ENCODE measurements at regions not wholly inside any gene's neighbourhood (a gene's known extent, or its start where the extent isn't known, plus 50 kb on each side); places are given as distances from the start of the nearest gene placed in this dataset.
"Not testable (repeated sequence)": the region's sequence is repeated elsewhere in the genome, so short reads cannot be mapped to it uniquely, and the experiment has no call there.

DNA sequence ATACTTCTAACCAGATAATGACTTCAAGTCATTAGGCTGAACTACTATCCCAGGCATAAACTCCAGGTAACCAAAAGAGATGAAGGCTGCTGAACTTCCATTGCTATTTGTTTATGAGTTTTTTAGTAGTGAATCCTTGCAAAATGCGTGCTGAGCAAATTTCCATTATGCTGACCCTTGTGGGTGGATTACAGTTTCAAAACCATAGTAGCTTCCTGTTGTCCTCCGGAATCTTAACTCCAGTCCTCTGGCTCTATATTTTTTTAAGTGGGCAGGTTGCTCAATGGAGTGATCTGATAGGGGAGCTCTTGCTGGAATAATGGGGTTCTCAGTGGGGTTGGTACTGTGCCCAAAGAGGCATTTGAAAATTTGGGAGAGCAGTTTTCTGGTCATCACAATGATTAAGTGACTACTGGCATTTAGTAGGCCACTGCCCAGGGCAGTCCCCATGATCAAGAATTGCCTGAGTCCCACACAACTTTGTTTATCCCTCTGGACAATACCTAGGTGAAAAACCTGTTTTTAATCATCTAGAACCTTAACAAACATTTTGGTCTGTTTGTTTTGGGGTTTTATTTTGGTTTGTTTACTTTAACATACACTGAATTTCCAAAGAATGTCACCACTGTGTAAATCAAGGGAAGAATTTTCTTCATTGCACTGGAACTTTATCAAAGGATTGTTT lies 302.3 kb upstream of the GATB start:
- TF ChIP-seq, protein P1, sequence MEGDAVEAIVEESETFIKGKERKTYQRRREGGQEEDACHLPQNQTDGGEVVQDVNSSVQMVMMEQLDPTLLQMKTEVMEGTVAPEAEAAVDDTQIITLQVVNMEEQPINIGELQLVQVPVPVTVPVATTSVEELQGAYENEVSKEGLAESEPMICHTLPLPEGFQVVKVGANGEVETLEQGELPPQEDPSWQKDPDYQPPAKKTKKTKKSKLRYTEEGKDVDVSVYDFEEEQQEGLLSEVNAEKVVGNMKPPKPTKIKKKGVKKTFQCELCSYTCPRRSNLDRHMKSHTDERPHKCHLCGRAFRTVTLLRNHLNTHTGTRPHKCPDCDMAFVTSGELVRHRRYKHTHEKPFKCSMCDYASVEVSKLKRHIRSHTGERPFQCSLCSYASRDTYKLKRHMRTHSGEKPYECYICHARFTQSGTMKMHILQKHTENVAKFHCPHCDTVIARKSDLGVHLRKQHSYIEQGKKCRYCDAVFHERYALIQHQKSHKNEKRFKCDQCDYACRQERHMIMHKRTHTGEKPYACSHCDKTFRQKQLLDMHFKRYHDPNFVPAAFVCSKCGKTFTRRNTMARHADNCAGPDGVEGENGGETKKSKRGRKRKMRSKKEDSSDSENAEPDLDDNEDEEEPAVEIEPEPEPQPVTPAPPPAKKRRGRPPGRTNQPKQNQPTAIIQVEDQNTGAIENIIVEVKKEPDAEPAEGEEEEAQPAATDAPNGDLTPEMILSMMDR (IDR thresholded peaks at IDR 0.05; ENCODE audit: low read depth, low read length), result no peak
- Histone ChIP-seq H3K27me3 (ENCODE audit: control insufficient read depth, insufficient read depth, low read length) (no peaks in the 10 kb centered on the region), H3K9me3 (ENCODE audit: control insufficient read depth, insufficient read depth, low read length) (no peaks in the 10 kb centered on the region), H3K27ac (ENCODE audit: low read depth, low read length) (no peak overlapping the region), H3K4me3 (ENCODE audit: low read depth, low read length) (no peak overlapping the region)
- no peak for DNase-seq (ENCODE audit: low read depth, low spot score)
- ChIA-PET POLR2A (no interaction called here), CTCF (no interaction called here)

DNA sequence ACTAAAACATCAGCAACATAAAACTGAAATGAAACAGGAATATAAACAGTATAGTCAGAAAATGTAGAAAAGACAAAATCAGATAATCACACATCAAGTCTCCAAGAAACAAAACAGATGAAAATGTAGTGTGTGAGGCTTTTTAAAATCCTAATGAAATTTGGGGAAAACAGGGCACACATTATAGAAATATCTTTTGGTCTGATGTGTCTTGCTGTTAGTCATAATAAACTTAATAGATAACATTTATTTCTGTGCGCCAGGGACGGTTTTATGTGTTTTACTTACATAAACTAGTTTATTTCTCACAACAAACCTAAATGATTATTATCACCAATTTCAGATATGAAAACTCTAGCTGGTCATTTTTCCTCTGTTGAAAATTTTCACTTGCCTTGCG lies 293.9 kb upstream of the GATB start:
- H3K27ac ChIP-seq (ENCODE audit: low read depth, low read length), result no peak overlapping the region

DNA sequence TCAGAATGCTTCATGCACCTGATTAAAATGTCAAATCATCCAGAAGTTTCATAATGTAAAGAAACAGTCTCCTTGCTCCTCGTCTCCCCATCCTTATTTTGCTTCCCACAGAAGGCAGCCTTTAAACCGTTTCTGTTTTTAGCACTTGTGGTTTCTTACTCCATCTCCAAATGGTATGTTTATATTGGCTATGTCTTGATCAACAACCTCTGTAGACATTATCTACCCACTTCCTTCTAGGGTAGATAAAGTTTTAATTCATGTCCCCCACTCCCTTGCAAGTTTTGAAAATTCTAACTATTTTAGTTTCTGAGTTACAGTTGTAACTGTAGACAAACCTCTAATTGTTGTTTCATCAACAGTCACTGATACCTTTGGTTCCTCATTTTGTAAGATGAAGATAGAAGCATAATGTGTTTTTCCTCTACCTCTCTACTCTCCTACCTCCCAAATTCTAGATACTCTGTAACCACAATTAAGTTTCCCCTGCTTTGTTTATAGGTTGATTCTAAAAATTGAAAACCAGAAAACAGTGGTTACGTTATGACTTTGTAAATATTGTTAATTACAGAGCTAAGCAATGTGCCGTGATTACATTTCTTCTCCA lies 291.7 kb upstream of the GATB start:
- ChIA-PET POLR2A (no interaction called here), CTCF (no interaction called here)
- Histone ChIP-seq H3K27me3 (ENCODE audit: control insufficient read depth, insufficient read depth, low read length) (no peaks in the 10 kb centered on the region), H3K9me3 (ENCODE audit: control insufficient read depth, insufficient read depth, low read length) (no peaks in the 10 kb centered on the region), H3K27ac (ENCODE audit: low read depth, low read length) (no peak overlapping the region), H3K4me3 (ENCODE audit: low read depth, low read length) (no peak overlapping the region)
- TF ChIP-seq, protein P1 (IDR thresholded peaks at IDR 0.05; ENCODE audit: low read depth, low read length), result no peak
- DNase-seq (ENCODE audit: low read depth, low spot score), result no peak

More for the DNA sequence above, 293.9 kb upstream of the GATB start:
- Histone ChIP-seq H3K9me3 (ENCODE audit: control insufficient read depth, insufficient read depth, low read length) (no peaks in the 10 kb centered on the region), H3K4me3 (ENCODE audit: low read depth, low read length) (no peak overlapping the region), H3K27me3 (ENCODE audit: control insufficient read depth, insufficient read depth, low read length) (no peaks in the 10 kb centered on the region)
- TF ChIP-seq, protein P1 (IDR thresholded peaks at IDR 0.05; ENCODE audit: low read depth, low read length), result no peak
- DNase-seq (ENCODE audit: low read depth, low spot score), result no peak
- ChIA-PET CTCF (no interaction called here), POLR2A (no interaction called here)

DNA sequence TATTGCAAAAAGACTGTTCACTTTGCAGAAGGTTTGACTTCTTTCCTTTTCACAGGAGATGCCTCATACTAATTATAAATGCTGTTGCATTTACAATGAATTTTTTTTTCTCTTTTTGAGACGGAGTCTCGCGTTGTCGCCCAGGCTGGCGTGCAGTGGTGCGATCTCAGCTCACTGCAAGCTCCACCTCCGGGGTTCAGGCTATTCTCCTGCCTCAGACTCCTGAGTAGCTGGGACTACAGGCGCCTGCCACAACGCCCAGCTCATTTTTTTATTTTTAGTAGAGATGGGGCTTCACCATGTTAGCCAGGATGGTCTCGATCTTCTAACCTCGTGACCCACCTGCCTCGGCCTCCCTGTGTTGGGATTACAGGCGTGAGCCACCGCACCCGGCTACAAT lies 290.5 kb upstream of the GATB start:
- H3K27me3 ChIP-seq (ENCODE audit: control insufficient read depth, insufficient read depth, low read length); H3K9me3 ChIP-seq (ENCODE audit: control insufficient read depth, insufficient read depth, low read length); CTCF ChIA-PET; DNase-seq (ENCODE audit: low read depth, low spot score); POLR2A ChIA-PET; H3K27ac ChIP-seq (ENCODE audit: low read depth, low read length); H3K4me3 ChIP-seq (ENCODE audit: low read depth, low read length): not testable (repeated sequence)

DNA sequence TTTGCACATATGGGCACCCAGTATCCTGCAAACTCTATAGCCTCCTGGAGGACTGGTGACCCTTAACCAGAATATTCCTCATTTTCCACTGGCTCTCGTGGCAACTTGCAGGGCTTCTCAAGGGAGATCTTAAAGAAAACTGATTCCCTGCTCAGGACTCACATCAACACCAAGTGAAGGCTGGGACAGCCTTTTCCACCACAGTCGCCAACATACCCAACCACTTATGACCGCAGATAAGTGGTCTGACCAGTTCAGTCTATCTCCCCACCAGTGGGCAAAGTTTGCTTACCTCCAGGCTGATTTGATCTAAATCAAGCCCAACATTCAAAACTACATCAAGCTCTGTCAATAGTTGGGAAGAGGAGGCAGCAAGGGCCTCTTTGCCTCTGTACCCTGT lies 289.3 kb upstream of the GATB start:
- DNase-seq (ENCODE audit: low read depth, low spot score), result no peak
- ChIA-PET POLR2A (no interaction called here), CTCF (no interaction called here)
- Histone ChIP-seq H3K4me3 (ENCODE audit: low read depth, low read length) (no peak overlapping the region), H3K27ac (ENCODE audit: low read depth, low read length) (no peak overlapping the region), H3K27me3 (ENCODE audit: control insufficient read depth, insufficient read depth, low read length) (peaks cover 5% of the 10 kb centered on the region), H3K9me3 (ENCODE audit: control insufficient read depth, insufficient read depth, low read length) (peaks cover 3% of the 10 kb centered on the region; the same call in 1 of the 2 replicates)
- TF ChIP-seq, protein P1 (IDR thresholded peaks at IDR 0.05; ENCODE audit: low read depth, low read length), result no peak

All from AG04450 (cell line).